Prostate gland (tissue), 2 donors: ENCODE measurements at regions not wholly inside any gene's neighbourhood (a gene's known extent, or its start where the extent isn't known, plus 50 kb on each side); places are given as distances from the start of the nearest gene placed in this dataset.

ENCODE experiments used
- POLR2A ChIP-seq: fragments of 450-650 bp; IDR thresholded peaks from one replicate; pipeline ENCODE4 v1.6.1; 2016; ENCODE audit warnings: antibody characterized with exemption, mild to moderate bottlenecking
- POLR2AphosphoS5 ChIP-seq: sonication (generic); formaldehyde crosslinking; IDR thresholded peaks from one replicate; pipeline ENCODE4 v1.6.1; 2017; ENCODE audit warnings: antibody characterized with exemption
- TF ChIP-seq, protein P1 (sequence below), 4 experiments: fragments of 200-600 bp in 2 of 4; fragments of 450-650 bp in 2 of 4; sonication (generic) in 2 of 4; IDR thresholded peaks; 1 replicate in 3 of 4; 2 replicates in 1 of 4; pipeline ENCODE4 v1.5.1; 2016 to 2019; ENCODE audit warnings: antibody characterized with exemption in 4 of 4, mild to moderate bottlenecking in 2 of 4, moderate library complexity in 2 of 4

DNA sequence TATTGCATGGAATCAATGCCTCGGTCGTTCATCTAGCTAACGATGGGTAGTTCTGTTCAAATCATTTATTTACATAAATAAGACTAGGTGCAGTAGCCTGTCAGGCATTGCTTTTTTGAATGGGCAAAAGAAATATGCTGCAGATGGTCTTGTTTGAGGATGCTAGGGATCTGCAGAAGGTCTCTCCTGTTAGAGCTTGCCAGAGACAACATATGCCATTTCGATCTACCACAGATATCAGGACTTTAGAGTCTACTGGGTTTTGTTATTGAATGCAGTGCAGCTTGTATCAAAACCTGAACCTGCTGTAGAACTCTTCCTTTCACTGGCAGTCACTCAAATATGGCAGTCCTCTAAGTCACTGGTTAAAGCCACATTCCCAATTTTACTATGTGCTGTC is 381.1 kb upstream of the CDH10 start:
- TF ChIP-seq, protein P1, sequence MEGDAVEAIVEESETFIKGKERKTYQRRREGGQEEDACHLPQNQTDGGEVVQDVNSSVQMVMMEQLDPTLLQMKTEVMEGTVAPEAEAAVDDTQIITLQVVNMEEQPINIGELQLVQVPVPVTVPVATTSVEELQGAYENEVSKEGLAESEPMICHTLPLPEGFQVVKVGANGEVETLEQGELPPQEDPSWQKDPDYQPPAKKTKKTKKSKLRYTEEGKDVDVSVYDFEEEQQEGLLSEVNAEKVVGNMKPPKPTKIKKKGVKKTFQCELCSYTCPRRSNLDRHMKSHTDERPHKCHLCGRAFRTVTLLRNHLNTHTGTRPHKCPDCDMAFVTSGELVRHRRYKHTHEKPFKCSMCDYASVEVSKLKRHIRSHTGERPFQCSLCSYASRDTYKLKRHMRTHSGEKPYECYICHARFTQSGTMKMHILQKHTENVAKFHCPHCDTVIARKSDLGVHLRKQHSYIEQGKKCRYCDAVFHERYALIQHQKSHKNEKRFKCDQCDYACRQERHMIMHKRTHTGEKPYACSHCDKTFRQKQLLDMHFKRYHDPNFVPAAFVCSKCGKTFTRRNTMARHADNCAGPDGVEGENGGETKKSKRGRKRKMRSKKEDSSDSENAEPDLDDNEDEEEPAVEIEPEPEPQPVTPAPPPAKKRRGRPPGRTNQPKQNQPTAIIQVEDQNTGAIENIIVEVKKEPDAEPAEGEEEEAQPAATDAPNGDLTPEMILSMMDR (IDR thresholded peaks at IDR 0.05): no peak
- TF ChIP-seq POLR2A: no peak
- no peak for TF ChIP-seq POLR2AphosphoS5
